Neural cell (in vitro differentiated cells): ENCODE measurements at regions not wholly inside any gene's neighbourhood (a gene's known extent, or its start where the extent isn't known, plus 50 kb on each side); places are given as distances from the start of the nearest gene placed in this dataset.

Source experiments
- H2AFZ ChIP-seq: fragments of 200-600, 300-800 bp; sonication (generic), shearing (Covaris generic); 2 replicates; pipeline ENCODE4 v1.6.0; 2014; ENCODE audit warnings: low read depth, mild to moderate bottlenecking, antibody characterized with exemption, low read length, moderate library complexity
- H3F3A ChIP-seq: fragments of 200-600 bp; shearing (Covaris generic); 2 replicates; pipeline ENCODE4 v1.6.1; 2016; ENCODE audit warnings: mild to moderate bottlenecking, moderate library complexity, mixed read lengths, antibody characterized with exemption, low read length; ENCODE audit not compliant: insufficient read depth, poor library complexity, severe bottlenecking
- H3K27ac ChIP-seq: fragments of 200-600, 300-800 bp; sonication (generic), shearing (Covaris generic); 2 replicates; pipeline ENCODE4 v1.5.1; 2014; ENCODE audit warnings: mild to moderate bottlenecking, low read length, moderate library complexity
- H3K27me3 ChIP-seq: fragments of 300-800, 200-600 bp; sonication (generic), shearing (Covaris generic); 2 replicates; pipeline ENCODE4 v1.6.0; 2014; ENCODE audit warnings: mild to moderate bottlenecking, low read depth, low read length, moderate library complexity; ENCODE audit not compliant: insufficient read depth
- H3K36me3 ChIP-seq: fragments of 300-800, 200-600 bp; sonication (generic), shearing (Covaris generic); 2 replicates; pipeline ENCODE4 v1.5.1; 2014; ENCODE audit warnings: mild to moderate bottlenecking, antibody characterized with exemption, low read length, moderate library complexity; ENCODE audit not compliant: insufficient read depth
- H3K4me2 ChIP-seq: fragments of 300-800, 200-600 bp; sonication (generic), shearing (Covaris generic); 2 replicates; pipeline ENCODE4 v1.6.0; 2014; ENCODE audit warnings: mild to moderate bottlenecking, low read length
- H3K4me3 ChIP-seq: fragments of 300-800, 200-600 bp; sonication (generic), shearing (Covaris generic); 2 replicates; pipeline ENCODE4 v1.5.1; 2014; ENCODE audit warnings: mild to moderate bottlenecking, low read length, moderate library complexity
- H3K79me2 ChIP-seq: fragments of 200-600 bp; shearing (Covaris generic); replicated peaks from 2 replicates; pipeline ENCODE4 v1.6.0; 2014; ENCODE audit warnings: mild to moderate bottlenecking, low read length, moderate library complexity; ENCODE audit not compliant: insufficient read depth
- H3K9ac ChIP-seq: fragments of 300-800, 200-600 bp; sonication (generic), shearing (Covaris generic); 2 replicates; pipeline ENCODE4 v1.6.1; 2016; ENCODE audit warnings: mild to moderate bottlenecking, low read length, mixed read lengths
- H3K9me2 ChIP-seq: fragments of 200-600 bp; shearing (Covaris generic); 2 replicates; pipeline ENCODE4 v1.6.1; 2016; ENCODE audit warnings: mild to moderate bottlenecking, low read length, mixed read lengths; ENCODE audit not compliant: insufficient read depth
- H3K9me3 ChIP-seq: fragments of 200-600, 300-800 bp; sonication (generic), shearing (Covaris generic); 2 replicates; pipeline ENCODE4 v1.6.1; 2016; ENCODE audit warnings: mild to moderate bottlenecking, mixed run types, low read length, moderate library complexity, mixed read lengths
- H4K20me1 ChIP-seq: fragments of 200-600 bp; shearing (Covaris generic); 2 replicates; pipeline ENCODE4 v1.6.1; 2016; ENCODE audit warnings: mild to moderate bottlenecking, mixed run types; ENCODE audit not compliant: insufficient read depth
- CTCF ChIP-seq: fragments of 450-650 bp; IDR thresholded peaks from 2 replicates; pipeline ENCODE4 v1.5.1; 2014; ENCODE audit warnings: antibody characterized with exemption, mild to moderate bottlenecking, moderate library complexity; ENCODE audit not compliant: poor library complexity, severe bottlenecking
- EP300 ChIP-seq: fragments of 450-650 bp; conservative IDR thresholded peaks from 2 replicates; pipeline ENCODE4 v1.6.1; 2014; ENCODE audit warnings: antibody characterized with exemption, mild to moderate bottlenecking, moderate library complexity; ENCODE audit not compliant: poor library complexity, severe bottlenecking
- EZH2 ChIP-seq: fragments of 200-600, 300-800 bp; shearing (Covaris generic), sonication (generic); IDR thresholded peaks from 2 replicates; pipeline ENCODE4 v1.6.1; 2014; ENCODE audit warnings: antibody characterized with exemption, low read length, borderline replicate concordance, mild to moderate bottlenecking; ENCODE audit not compliant: insufficient read depth, poor library complexity, severe bottlenecking
- MXI1 ChIP-seq: fragments of 450-650 bp; conservative IDR thresholded peaks from 2 replicates; pipeline ENCODE4 v1.6.1; 2014; ENCODE audit warnings: antibody characterized with exemption, mild to moderate bottlenecking; ENCODE audit not compliant: poor library complexity, severe bottlenecking
- POLR2AphosphoS5 ChIP-seq: IDR thresholded peaks from 2 replicates; pipeline ENCODE4 v1.6.1; 2012
- RAD21 ChIP-seq: fragments of 450-650 bp; conservative IDR thresholded peaks from 2 replicates; pipeline ENCODE4 v1.6.1; 2014; ENCODE audit warnings: antibody characterized with exemption, mild to moderate bottlenecking, moderate library complexity
- REST ChIP-seq: IDR thresholded peaks from 2 replicates; pipeline ENCODE4 v1.6.1; 2012; ENCODE audit warnings: borderline replicate concordance
- SMC3 ChIP-seq: fragments of 450-650 bp; conservative IDR thresholded peaks from 2 replicates; pipeline ENCODE4 v1.6.1; 2014; ENCODE audit warnings: antibody characterized with exemption, mild to moderate bottlenecking, moderate library complexity; ENCODE audit not compliant: poor library complexity
- TAF1 ChIP-seq: IDR thresholded peaks from 2 replicates; pipeline ENCODE4 v1.6.1; 2012; ENCODE audit warnings: low read depth

- no peak for TF ChIP-seq EZH2
- TF ChIP-seq EP300, result no peak
- TF ChIP-seq RAD21, result no peak
These were observed 80.1 kb upstream of the STT3B start (continued) for GRCh38 chr3:31452495-31453106.

GRCh38 chr3:31453430-31453829 lies 79.3 kb upstream of the STT3B start:
- H3K9me2 ChIP-seq, result no peaks in the 10 kb centered on the region
- H4K20me1 ChIP-seq, result no peaks in the 10 kb centered on the region
- no peaks in the 10 kb centered on the region for H3F3A ChIP-seq
- no peaks in the 10 kb centered on the region for H3K36me3 ChIP-seq
- no peaks in the 10 kb centered on the region for H3K9me3 ChIP-seq
- no peaks in the 10 kb centered on the region for H3K79me2 ChIP-seq
- no peak overlapping the region for H3K27ac ChIP-seq
- H2AFZ ChIP-seq, result no peak overlapping the region
- H3K4me2 ChIP-seq, result no peak overlapping the region
- no peak for TF ChIP-seq MXI1
- no peak for TF ChIP-seq CTCF
- no peak for TF ChIP-seq REST
- TF ChIP-seq RAD21, result no peak
- no peak for TF ChIP-seq EP300
- no peak for TF ChIP-seq POLR2AphosphoS5
- no peak for TF ChIP-seq SMC3
- TF ChIP-seq TAF1, result no peak
- TF ChIP-seq EZH2, result no peak
- H3K4me3 ChIP-seq, result no peak overlapping the region
- H3K27me3 ChIP-seq, result no peaks in the 10 kb centered on the region
- H3K9ac ChIP-seq, result no peak overlapping the region

GRCh38 chr3:31455524-31455923 lies 77.2 kb upstream of the STT3B start:
- no peak overlapping the region for H3K4me2 ChIP-seq
- no peaks in the 10 kb centered on the region for H3K36me3 ChIP-seq
- no peaks in the 10 kb centered on the region for H3K9me3 ChIP-seq
- H3F3A ChIP-seq, result no peaks in the 10 kb centered on the region
- no peaks in the 10 kb centered on the region for H4K20me1 ChIP-seq
- H3K79me2 ChIP-seq, result no peaks in the 10 kb centered on the region
- no peak overlapping the region for H3K4me3 ChIP-seq
- no peaks in the 10 kb centered on the region for H3K9me2 ChIP-seq
- H3K27ac ChIP-seq, result no peak overlapping the region
- H2AFZ ChIP-seq, result no peak overlapping the region
- H3K27me3 ChIP-seq, result no peaks in the 10 kb centered on the region
- no peak overlapping the region for H3K9ac ChIP-seq
- TF ChIP-seq RAD21 (no peak), POLR2AphosphoS5 (no peak), TAF1 (no peak), REST (no peak), EP300 (no peak), EZH2 (no peak), SMC3 (no peak), CTCF (no peak), MXI1 (no peak)
